ENCODE measurements at regions not wholly inside any gene's neighbourhood (a gene's known extent, or its start where the extent isn't known, plus 50 kb on each side); places are given as distances from the start of the nearest gene placed in this dataset.

DNA sequence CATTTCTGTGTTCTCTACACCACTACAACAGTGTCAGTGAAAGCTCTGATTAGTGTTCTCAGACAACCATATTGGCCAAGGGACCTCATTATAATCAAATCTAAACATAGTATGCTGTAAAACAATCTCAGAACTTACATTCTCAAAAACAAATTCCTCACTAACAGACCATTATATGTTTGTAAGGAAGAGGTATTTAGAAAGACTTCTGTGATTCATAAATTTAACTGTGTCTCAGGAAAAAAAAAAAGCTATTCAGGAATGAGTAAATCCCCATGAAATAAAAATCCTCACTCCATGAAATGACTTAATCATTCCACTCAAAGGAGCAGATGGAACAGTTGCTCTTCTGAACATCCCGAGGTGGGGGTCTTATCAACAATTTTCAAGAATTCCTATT lies 413.0 kb downstream of the CDH2 start:
- in situ Hi-C loops (cut with HindIII; ENCODE audit: low sequenced_read_pairs), result no loop called here

DNA sequence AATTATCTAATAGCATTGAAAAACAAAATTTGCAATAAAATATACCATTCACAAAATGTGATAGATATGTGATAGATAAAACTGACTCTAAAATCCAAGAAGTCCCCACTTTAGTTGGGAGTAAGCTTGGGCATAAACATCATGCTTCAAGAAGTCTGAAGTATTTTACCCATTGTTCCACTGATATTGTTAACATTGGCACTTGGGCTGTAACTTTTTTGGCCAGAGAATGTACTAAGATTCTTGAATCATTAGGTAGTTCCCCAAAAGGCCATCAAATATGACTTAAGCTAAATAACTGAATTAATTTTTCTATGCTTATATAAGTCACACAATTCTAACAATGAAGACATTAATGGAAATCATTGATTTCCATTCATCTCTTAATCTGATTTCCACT lies 413.6 kb downstream of the CDH2 start:
- in situ Hi-C loops (cut with HindIII; ENCODE audit: low sequenced_read_pairs), result no loop called here

DNA sequence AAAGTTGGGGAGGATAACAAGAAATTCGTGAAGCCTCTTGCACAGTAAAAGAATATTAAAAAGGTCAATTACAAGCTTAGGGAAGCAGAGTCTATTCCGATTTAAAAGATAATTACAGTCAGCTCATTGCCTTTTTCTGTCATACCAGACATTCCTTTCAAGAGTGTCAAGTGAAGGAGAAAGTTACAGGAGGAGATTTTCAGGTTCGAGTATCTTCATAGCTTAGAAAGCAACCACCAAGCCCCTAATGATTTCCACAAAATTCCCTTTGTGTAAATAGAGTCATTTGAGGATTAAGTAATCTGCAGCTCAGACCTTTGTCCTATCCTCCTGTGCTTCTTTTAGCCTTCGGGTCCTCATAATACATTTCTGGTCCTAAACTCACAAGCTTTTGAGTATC lies 414.9 kb downstream of the CDH2 start:
- in situ Hi-C loops (cut with HindIII; ENCODE audit: low sequenced_read_pairs), result no loop called here

DNA sequence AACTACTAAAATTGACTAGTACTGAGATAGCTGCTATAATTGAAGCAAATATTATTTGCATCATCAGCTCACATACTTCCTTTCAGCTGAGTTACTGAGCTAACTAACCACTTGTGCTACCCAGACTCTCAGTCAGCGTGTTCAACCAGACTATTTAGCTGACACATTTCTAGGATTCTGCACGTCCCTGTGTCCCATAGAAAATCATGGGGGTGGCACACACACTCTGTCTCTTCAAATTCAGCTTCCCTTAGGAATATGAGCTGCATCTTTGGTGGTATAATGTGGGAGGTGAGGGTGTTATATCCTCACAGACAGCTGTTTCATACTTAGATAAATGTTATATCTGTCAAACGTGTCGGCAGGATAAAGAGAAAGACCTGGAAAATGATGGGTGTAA lies 424.0 kb downstream of the CDH2 start:
- in situ Hi-C loops (cut with HindIII; ENCODE audit: low sequenced_read_pairs), result no loop called here

DNA sequence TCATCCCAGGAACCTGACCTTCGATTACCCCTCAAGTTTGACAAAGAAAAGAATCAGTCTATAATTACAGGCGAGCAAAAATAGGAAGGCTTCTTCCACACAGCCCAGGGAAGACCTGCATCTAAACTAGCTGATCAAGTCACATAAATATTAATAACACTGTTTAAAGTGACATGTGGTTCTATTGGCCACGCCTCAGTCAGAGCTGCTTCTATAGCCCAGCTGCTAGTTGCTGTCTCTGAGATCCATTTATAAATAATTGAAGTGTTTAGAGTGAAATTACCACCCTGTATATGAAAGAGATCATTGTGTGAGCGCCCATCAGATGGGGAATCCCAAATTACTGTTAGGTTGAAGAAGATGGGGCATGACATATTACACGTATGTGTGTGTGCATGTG lies 426.0 kb downstream of the CDH2 start:
- in situ Hi-C loops (cut with HindIII; ENCODE audit: low sequenced_read_pairs), result no loop called here

DNA sequence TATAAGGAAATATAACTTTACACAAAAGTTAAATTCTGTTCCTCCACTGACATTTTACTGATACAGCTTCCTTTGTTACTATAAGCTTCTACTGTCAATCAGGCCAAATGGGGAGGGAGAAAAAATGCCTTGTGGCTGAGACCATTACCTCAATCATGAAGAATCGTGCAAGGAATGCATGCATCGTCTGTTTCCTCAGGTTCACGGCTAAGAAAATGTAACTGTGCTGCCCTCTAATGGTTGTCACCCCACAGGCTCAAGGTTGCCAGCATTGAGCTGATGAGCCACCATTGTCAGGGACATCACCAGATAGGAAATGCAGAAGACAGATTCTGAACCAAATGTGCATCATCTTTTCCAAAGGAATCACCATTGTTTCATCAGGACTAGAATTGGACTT lies 426.9 kb downstream of the CDH2 start:
- in situ Hi-C loops (cut with HindIII; ENCODE audit: low sequenced_read_pairs), result no loop called here

DNA sequence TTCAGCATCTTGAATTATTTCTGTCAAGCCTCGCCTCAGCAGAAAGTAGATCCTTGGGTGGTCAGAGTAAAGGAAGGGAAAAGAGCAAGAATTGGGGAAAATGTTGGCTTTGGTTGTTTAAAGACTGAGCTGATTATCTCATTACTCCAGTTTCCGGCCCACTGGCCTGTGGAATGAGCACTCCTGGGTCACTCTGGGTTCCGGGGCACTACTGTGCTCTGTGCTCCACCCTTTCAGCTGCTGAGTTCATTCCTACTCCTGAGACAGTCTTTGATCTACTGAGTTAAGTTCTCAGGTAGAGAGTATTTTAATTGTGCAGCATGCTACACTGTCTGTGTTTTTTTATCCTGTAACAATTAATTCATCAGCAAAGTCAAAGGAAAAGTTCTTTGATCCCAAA lies 427.7 kb downstream of the CDH2 start:
- in situ Hi-C loops (cut with HindIII; ENCODE audit: low sequenced_read_pairs), result no loop called here

DNA sequence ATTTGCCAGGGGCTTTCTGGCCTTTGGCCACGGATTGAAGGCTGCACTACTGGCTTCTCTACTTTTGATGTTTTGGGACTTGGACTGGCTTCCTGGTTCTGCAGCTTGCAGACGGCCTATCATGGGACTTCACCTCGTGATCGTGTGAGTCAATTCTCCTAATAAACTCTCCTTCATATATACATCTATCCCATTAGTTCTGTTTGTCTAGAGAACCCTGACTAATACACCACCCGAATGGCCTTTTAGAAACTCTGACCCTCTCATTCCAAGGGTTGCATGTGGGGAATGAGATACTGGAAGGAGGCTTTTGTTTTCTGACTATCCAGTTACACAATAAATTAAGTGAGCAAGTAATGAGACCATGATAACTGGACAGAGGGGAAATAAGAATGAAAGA lies 430.7 kb downstream of the CDH2 start:
- in situ Hi-C loops (cut with HindIII; ENCODE audit: low sequenced_read_pairs), result no loop called here

DNA sequence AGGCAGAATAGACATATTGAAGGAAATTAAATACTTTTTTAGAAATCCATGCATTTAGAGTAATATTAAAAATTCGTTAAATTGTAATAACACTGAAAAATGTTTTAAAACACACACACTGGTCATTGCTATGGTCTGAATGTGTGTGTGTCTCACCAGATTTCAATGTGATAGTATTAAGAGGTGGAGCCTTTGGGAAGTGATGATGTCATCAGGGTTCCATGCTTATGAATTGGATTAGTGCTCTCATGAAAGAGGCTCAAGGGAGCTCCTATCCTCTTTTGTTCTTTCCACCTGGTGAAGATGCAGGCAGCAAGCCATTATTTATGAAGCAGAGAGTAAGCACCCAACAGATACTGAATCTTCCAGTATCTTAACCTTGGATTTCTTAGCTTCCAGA lies 441.8 kb downstream of the CDH2 start:
- in situ Hi-C loops (cut with HindIII; ENCODE audit: low sequenced_read_pairs), result no loop called here

DNA sequence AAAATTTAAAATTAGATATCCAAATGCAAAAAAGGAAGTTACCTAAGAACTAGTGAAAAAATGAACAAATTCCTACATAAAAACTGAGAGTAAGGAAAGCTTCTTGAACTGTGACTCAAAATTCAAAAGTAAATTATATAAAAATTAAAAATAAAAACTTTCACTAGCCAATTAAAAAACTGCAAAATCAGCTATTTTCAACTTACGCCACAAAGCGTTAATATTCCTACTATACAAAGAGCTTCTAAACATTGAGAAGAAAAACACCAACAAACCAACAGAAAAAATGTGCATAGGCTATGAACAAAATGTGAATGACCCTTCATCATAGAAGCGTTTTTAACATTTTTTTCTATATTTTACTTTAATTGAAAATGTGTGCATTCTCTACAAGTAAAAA lies 445.7 kb downstream of the CDH2 start:
- in situ Hi-C loops (cut with HindIII; ENCODE audit: low sequenced_read_pairs), result no loop called here

DNA sequence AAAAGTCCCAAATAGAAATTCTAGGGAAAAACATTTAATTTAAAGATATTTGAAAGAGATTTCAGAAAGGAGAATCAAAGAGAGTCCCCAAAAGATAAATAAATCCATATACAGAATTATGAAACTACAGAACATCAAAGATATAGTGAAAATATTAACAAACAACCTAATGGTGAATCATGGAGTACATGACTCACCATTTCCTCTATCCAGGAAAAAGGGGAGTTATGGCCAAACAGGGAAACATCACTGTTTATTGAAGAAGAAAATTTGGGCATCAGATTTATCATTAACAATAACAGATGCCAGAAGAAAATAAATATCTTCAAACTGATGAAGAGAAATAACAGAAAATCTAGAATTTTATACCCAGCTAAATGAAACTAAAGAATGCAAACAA lies 448.3 kb downstream of the CDH2 start:
- in situ Hi-C loops (cut with HindIII; ENCODE audit: low sequenced_read_pairs), result no loop called here

DNA sequence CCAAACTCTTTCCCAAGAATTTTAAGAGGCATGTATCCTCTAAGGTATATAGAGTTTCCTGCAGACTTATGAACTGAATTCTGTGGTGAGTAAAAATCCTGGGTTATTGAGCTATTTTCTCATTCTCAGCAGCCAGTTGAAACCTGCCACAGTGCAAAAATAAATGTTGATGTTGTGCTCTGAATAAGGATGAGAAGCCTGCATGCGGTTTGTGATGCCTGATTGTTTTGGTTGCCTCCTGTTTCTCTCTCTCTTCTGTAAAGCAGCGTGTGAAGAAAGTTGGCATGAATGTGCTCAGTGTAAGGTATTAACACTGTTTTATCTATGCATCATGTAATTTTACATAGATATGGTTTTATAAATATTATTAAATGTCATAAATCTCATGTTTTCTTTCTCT lies 452.6 kb downstream of the CDH2 start:
- in situ Hi-C loops (cut with HindIII; ENCODE audit: low sequenced_read_pairs), result no loop called here

DNA sequence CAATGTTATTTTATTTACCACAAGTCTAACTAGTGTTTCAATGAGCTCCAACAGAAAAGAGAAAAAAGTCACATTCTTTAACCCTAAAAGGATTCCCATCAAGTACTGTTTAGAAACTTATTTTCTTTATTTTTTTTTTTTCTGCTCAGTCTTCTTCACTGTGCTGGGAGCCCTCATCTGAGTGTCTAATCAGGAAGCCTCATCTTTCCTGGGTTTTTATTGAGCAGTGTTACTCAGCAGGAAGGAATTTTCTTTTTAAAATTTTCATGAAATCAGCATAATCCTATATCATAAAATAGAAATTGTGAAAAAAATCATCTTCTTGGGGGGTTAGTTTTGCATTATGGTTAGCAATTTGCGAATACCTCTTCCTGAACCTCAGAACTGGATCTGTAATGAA lies 453.8 kb downstream of the CDH2 start:
- in situ Hi-C loops (cut with HindIII; ENCODE audit: low sequenced_read_pairs), result no loop called here

DNA sequence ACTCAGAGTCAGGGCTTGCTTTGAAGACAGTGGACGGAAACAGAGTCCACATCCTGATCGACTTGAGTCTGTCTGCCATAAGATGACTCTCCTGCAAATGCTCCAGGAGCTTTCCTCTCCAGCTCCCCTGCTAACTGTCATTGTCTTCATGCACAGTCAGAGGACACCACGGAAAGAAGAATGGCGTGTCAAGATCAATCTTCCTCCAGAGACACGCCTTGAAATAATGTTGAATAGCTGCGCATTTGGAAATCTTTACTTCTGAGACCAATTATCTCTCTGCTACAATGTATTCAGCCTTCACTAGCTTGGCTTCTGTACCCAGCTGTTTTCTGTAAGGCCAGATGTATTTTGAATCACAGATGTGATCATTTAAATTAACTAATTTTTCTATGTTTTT lies 457.2 kb downstream of the CDH2 start:
- in situ Hi-C loops (cut with HindIII; ENCODE audit: low sequenced_read_pairs), result no loop called here

DNA sequence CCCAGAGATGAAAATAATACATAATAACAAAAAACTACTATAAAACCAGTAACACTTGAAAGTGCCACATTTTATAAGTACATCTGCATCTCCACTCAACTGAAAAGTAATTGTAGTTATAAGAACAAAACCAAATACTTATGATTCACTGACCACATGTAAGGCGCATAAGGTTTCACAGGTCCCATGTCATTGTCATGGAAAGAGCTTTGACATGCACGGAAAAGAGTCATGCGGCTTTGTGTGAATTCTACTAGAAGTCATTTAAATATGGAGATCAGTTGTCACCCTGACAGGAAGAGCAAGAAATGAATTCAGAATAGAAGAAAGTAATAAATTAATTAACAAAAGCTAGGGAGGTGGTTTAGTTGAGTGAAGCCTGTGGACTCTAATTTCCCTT lies 459.1 kb downstream of the CDH2 start:
- in situ Hi-C loops (cut with HindIII; ENCODE audit: low sequenced_read_pairs), result no loop called here

DNA sequence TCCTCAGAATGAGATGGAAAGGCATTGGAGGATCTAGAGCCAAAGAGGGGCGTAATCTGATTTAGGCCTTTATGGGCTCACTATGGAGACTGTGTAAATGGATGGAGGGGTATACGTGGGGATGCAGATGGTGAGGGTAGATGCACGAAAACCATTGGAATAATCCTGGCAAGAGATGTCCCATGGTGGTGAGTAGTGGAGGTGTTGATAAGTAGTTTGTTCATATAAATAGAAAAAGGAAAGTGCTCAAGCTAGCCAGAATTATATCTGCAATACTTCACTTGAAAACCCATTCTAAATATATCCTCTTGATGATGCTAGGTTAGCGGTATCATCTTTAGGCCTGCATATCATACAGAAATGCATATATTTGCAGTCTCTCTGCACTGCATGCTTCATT lies 459.7 kb downstream of the CDH2 start:
- in situ Hi-C loops (cut with HindIII; ENCODE audit: low sequenced_read_pairs), result no loop called here

DNA sequence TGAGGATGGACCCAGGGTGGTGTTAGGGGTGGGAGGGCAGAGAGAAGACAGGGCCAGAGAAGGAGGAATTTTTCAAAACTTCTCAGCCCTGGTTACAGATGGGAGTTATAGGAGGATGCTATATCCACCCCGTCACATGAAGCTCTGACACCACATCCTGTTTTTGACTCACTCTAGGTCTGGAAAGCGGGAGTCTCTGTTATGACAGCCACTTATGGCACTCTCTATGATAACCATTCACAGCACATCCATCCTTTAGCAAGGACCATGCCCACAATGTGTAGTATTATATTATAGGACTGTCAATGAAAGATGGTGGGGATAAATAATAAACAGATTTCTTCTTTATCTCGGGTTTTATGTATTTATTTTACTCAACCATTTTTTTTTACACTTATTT lies 461.2 kb downstream of the CDH2 start:
- in situ Hi-C loops (cut with HindIII; ENCODE audit: low sequenced_read_pairs), result no loop called here

DNA sequence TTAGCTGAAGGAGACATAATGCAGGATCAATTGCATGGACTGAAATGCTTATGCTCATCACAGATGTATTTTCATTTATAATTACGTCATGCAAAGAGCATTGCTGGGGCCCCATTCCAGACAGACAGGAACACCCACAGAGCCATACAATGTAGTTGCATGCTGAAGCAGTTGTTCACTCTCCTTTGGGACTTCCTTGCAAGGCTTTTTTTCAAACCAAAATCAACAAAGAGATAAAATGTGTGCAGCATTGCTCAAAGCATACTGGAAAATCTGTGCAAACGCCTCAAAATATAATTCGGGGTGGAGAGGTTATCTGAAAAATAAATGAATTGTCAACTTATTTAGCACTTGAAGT lies 463.2 kb downstream of the CDH2 start:
- in situ Hi-C loops (cut with HindIII; ENCODE audit: low sequenced_read_pairs), result no loop called here

DNA sequence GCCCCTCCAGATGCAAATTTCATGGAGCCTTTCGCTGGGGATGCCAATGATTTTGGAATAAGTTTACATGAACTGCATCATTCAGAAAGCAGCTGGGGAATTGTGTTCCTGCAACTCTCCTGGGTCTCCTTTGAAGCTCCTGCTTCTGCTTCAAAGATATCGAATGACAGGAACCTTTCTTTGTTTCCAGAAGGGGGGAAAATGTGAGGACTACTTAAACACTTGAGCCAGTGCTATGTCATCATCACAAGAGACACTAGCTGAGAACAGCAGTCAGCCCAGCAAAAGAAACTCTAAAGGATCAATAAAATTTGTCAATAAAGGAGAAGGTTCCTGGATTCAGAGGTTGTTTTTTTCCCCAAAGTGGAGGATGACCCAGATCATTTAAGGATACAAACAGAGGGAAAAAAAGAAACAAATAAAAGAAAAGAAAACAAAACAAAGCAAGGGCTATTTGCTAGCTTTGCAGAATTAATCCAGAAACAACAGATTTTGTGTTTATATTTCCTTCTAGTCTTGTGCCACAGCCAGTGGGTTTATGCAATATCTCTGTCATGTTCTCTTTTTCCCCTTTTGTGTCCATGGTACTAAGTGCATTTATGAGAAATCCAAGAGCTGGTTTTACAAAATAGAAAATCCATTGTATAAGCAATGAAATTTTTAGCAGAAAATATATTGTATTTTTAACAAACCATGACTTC lies 463.7 kb downstream of the CDH2 start:
- in situ Hi-C loops (cut with HindIII; ENCODE audit: low sequenced_read_pairs), result no loop called here

DNA sequence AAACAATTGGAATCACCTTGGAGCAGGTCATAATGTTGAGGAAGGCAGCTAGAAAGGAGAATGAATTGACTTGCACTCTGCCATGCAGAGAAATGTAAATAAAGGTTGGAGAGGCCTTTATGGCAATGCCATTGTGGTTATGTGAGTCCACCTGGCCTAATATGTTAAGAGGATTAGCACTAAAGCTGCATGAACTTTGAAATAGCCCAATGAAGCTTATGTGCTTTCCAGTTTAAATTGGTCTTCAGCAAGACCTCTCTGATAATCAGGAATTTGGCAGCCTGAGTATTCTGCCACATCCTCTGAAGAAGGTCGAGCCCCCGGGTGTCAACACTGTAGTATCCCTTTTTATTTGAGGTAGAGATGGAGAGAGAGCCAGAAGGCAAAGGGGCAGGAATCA lies 464.9 kb downstream of the CDH2 start:
- in situ Hi-C loops (cut with HindIII; ENCODE audit: low sequenced_read_pairs), result no loop called here

DNA sequence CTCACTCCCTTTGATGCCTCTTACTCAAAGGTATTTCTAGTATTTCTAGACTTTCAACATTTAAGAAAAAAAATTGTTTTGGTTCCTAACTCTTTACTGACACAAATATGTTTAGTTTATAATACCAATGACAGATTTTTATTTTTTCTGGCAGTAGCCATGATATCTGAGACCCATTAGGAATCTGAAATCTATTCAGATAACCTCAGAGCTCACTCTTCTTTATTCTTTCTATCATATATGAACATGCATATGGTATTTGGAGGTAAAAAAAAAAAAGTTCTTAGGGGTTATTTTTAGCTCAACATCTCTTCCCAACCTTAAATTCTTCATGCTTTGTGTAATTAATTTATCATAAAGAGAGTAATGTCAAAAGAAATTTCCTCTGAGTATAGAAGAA lies 465.5 kb downstream of the CDH2 start:
- in situ Hi-C loops (cut with HindIII; ENCODE audit: low sequenced_read_pairs), result no loop called here

DNA sequence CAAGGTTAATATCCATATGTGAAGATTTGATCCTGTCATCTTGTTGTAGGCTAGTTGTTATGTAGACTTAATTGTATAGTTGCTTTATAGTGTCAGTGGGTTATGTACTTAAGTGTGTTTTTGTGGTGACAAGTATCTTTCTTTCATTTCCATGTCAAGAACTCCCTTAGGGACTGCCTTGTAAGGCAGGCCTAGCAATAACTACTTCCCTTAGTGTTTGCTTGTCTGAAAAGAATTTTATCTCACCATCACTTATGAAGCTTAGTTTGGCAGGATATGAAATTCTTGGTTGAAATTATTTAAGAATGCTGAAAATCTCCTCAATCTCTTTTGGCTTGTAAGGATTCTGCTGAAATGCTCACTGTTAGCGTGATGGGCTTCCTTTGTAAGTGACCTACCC lies 467.6 kb downstream of the CDH2 start:
- in situ Hi-C loops (cut with HindIII; ENCODE audit: low sequenced_read_pairs), result no loop called here

DNA sequence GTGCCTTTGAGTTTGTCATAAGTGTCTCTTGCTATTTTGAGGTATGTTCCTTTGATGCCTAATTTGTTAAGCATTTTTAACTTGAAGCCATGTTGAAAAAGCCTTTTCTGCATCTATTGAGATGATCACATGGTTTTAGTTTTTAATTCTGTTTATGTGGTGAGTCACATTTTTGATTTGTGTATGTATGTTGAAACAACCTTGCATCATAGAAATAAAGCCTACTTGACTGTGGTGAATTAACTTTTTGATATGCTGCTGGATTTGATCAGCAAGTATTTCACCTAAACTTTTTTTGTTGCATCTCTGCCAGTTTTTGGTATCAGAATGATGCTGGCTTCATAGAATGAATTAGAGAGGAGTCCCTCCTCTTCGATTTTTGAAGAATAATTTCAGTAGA lies 469.7 kb downstream of the CDH2 start:
- in situ Hi-C loops (cut with HindIII; ENCODE audit: low sequenced_read_pairs), result no loop called here
